WTC11 (cell line): ENCODE measurements at regions not wholly inside any gene's neighbourhood (a gene's known extent, or its start where the extent isn't known, plus 50 kb on each side); places are given as distances from the start of the nearest gene placed in this dataset.

ENCODE experiments used
- ARID4B ChIP-seq: sonication (generic); formaldehyde crosslinking; IDR thresholded peaks from 2 replicates; pipeline ENCODE4 v1.8.0; 2023; ENCODE audit warnings: missing genetic modification reagents, mild to moderate bottlenecking, borderline replicate concordance
- CTCF ChIP-seq: fragments of 200-600 bp; IDR thresholded peaks from 2 replicates; pipeline ENCODE4 v1.8.0; 2022; ENCODE audit warnings: antibody characterized with exemption
- ERG ChIP-seq: fragments of 250-450 bp; sonication (Bioruptor Pico); IDR thresholded peaks from 2 replicates; pipeline ENCODE4 v1.8.0; 2021; ENCODE audit warnings: mild to moderate bottlenecking
- ESRRA ChIP-seq: sonication (generic); formaldehyde crosslinking; IDR thresholded peaks from 2 replicates; pipeline ENCODE4 v1.8.1; 2022; ENCODE audit warnings: mild to moderate bottlenecking, missing genetic modification reagents, borderline replicate concordance
- FOXJ3 ChIP-seq: sonication (generic); formaldehyde crosslinking; IDR thresholded peaks from 2 replicates; pipeline ENCODE4 v1.9.0; 2021; ENCODE audit warnings: missing genetic modification reagents, mild to moderate bottlenecking, borderline replicate concordance
- NR2C2 ChIP-seq: sonication (generic); formaldehyde crosslinking; IDR thresholded peaks from 2 replicates; pipeline ENCODE4 v1.8.0; 2022; ENCODE audit warnings: mild to moderate bottlenecking, missing genetic modification reagents
- SP1 ChIP-seq: sonication (generic); formaldehyde crosslinking; conservative IDR thresholded peaks from 2 replicates; pipeline ENCODE4 v1.8.1; 2022; ENCODE audit warnings: missing genetic modification reagents

DNA sequence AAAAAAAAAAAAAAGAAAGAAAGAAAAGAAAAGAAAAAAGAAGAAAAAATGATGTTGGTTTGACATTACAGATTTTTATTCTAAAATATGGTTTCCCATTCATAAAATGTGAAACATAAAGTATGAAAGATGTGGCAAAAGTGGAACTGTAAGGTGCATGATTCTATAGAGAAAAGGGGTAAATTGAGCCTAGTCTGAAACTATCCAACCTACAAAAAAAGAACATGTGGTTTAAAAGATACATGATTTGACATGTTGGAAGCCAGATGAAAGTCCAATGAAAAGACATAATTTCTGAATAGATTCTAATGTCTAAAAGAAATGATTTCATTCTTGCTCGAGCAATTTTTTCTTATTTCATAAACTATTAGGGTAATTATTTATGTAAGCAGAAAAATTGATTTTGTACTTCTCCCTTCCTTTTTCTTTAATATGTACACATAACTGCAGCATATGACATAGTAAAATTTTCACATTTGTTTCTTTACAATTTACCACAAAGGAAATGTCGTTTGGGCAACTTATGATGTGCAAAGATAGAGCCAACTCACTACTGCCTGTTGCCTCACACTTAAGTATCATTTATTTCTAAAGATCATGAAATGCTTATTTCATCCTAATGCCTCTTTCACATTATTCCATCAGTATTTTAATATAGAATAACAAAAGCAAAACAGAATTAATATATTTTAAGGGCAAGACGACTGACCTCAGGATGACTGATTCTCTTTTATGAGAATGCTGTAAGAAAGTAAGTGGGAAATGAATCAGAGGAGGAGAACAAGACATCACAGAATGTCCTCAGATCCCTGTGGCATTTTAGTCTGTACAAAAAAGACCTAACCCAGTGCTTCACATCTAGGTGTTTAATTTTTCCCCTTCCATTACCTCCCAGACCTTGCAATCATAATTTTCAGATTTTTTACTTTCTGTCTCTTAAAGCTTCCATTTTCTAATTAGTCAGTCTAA is 165.8 kb upstream of the HMCN1 start:
- TF ChIP-seq SP1 (CRISPR knock-in tag) = no peak
- TF ChIP-seq FOXJ3 (CRISPR knock-in tag) = no peak
- TF ChIP-seq NR2C2 (CRISPR knock-in tag) = no peak
- TF ChIP-seq CTCF = no peak
- TF ChIP-seq ESRRA (CRISPR knock-in tag) = no peak
- no peak for TF ChIP-seq ARID4B
- no peak for TF ChIP-seq ERG (CRISPR knock-in tag)
